NCI-H187 (cell line): ENCODE measurements at regions not wholly inside any gene's neighbourhood (a gene's known extent, or its start where the extent isn't known, plus 50 kb on each side); places are given as distances from the start of the nearest gene placed in this dataset.
"Not testable (repeated sequence)": the region's sequence is repeated elsewhere in the genome, so short reads cannot be mapped to it uniquely, and the experiment has no call there.

Experiments used
- DNase-seq, 2 experiments: peaks; one replicate each; lab custom pipeline; 2025; lab: John Stamatoyannopoulos, UW

DNA sequence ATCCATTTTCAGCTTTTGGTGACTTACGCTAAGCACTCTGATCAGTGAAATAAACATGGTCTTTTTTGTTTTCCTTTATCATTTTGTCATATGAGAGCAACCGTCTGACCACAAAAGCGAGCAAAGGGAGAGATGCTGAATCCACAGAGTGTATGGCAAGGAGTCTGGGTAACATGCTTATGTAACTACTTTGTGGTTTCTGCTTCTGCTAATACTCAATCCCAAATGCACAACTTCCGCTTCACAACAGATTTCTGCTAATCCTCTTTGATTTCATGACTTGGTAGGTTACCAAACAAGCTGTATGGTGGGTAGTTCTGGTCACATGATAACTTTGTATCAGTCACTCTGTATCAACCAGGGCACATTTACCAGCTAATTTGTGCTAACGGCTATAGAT lies 908.4 kb upstream of the CRIM1 start:
- DNase-seq: no peak

GRCh38 chr2:35443087-35443486 lies 912.5 kb upstream of the CRIM1 start:
- DNase-seq: no peak

- DNase-seq: not testable (repeated sequence)
Measured at GRCh38 chr2:35441575-35441974, 914.0 kb upstream of the CRIM1 start.

GRCh38 chr2:35440308-35440707 lies 915.3 kb upstream of the CRIM1 start:
- DNase-seq: not testable (repeated sequence)

DNA sequence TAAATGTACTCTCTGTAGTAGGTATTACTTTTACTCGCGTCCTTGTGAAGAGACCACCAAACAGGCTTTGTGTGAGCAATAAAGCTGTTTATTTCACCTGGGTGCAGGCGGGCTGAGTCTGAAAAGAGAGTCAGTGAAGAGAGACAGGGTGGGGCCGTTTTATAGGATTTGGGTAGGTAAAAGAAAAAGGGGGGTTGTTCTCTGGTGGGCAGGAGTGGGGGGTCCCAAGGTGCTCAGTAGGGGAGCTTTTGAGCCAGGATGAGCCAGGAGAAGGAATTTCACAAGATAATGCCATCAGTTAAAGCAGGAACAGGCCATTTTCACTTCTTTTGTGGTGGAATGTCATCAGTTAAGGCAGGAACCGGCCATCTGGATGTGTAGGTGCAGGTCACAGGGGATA lies 918.7 kb upstream of the CRIM1 start:
- DNase-seq: not testable (repeated sequence)

- DNase-seq: no peak
Measured at GRCh38 chr2:35428548-35428947, 927.0 kb upstream of the CRIM1 start.

GRCh38 chr2:35421485-35421884 lies 934.1 kb upstream of the CRIM1 start:
- no peak for DNase-seq

GRCh38 chr2:35417293-35417692 lies 938.3 kb upstream of the CRIM1 start:
- no peak for DNase-seq

DNA sequence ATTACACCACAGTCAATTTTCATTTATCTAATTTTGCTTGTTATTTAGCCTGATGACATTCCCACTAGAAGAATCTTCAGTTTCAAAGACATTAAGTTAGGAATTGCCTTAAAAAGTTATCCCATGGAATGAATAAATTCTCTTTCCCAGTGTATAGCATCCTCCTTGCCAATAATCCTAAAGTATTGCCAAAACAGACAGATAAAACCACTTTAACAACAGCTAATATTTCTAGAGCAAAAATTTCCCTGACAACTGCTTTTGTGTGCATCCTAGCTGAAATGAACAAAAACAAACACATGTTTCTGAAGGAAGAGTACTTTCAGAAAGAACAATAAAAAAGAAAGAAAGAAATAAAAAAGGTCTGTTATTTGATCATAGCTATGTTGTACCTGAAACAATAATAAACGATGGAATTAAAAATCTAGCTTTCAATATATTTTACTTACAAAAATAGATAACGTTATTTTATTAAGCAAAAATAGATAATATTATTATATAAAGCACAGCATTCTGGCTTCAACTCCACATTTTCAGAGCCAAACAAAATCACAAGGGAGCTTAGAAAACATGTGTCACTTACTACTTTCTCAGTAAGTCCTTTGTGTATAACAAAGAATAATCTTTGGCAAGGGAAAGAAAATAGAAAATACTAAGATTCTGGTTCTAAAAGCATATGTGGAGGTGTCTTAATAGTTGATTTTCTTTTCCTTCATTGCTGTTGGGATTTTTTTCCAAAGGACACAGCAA lies 939.0 kb upstream of the CRIM1 start:
- DNase-seq: no peak

- DNase-seq: no peak
Measured at GRCh38 chr2:35415942-35416341, 939.6 kb upstream of the CRIM1 start.

GRCh38 chr2:35415282-35415681 lies 940.3 kb upstream of the CRIM1 start:
- no peak for DNase-seq

GRCh38 chr2:35410431-35411061 lies 945.0 kb upstream of the CRIM1 start:
- no peak for DNase-seq

DNA sequence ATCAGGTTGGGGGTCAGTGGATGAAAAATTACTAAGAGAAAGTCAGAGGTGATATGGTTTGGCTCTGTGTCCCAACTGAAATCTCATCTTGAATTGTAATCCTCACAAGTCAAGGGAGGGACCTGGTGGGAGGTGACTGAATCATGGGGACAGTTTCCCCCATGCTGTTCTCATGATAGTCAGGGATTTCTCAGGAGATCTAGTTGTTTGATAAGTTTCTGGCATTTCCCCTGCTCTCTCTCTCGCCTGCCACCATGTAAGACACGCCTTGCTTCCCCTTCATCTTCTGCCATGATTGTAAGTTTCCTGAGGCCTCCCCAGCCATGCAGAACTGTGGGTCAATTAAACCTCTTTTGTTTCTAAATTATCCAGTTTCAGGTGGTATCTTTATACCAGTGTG lies 945.8 kb upstream of the CRIM1 start:
- DNase-seq: no peak

DNA sequence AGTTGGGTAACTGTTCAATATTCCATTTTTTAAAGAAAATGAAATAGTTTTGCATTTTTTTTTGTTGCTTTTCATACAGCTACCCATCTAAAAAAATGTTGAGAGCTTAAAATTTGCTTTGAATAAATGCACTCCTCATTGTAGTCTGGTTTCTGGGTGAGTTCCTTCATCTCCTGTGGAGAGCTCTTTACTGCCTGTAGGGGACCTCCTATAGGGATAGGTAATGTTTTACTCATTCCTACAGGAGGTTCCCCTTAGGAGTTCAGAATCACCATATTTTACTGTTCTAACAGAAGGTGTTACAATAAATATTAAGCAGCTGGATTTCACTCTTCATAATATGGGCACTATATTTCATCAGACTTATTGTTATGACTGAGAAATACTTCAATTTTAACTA lies 947.3 kb upstream of the CRIM1 start:
- no peak for DNase-seq

GRCh38 chr2:35391736-35392442 lies 963.7 kb upstream of the CRIM1 start:
- DNase-seq: no peak

DNA sequence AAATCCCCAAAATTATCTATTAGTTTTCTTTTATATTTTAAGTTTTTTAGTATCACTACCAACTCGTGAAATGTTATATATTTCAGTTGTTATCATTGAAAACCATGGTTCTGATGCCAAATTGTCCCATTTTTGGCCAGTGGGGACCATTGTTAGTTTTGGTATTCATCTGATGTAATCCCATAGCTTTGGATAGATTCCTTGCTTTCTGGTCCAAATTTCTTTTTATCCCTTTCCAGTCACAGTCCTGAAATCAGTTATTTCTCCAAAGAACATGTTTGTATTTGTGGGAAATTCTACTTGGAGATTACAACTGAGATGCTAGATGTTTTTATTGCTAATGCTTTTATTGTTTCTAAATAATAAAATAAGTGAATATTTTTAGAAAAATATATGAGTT lies 976.8 kb upstream of the CRIM1 start:
- DNase-seq: no peak

DNA sequence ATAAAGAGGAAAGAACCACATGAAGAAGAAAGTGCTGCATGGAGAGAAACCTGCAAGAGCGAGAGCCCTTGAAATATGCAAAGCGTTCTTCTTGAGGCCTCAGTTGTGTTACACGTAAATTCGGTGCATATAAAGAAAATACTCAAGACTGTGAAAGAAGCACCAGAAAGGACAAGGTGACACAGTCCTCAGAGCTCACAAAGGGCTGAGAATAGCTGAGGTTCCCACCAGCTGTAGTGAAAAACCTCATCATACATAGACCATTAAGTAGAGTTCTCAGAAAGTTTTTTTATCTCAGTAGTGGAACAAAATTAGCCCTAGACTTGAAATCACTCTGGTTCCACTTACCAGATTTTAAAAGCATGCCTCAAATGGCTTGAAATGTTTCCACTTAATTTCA lies 980.7 kb upstream of the CRIM1 start:
- DNase-seq: no peak

- no peak for DNase-seq
Measured at GRCh38 chr2:35365859-35366258, 989.7 kb upstream of the CRIM1 start.

DNA sequence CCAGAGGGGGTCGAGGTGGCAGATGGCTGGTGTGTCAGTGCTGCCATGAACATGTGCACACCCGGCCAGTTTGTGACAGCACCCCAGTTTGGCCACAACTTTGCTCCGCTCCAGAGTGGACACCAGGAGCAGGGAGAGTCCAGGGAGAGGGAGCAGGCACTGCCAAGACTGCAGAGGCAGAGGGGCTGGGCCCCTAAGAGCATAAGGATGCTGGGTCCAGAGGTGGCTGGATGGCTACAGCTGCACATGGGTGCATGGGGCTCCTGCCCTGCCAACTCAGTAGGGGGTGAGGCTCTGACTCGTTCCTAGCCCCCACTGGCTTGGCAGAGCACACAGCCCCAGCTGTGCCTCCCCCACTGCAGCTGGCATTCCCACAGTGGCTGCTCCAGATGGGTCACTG lies 999.2 kb upstream of the CRIM1 start:
- DNase-seq: no peak

DNA sequence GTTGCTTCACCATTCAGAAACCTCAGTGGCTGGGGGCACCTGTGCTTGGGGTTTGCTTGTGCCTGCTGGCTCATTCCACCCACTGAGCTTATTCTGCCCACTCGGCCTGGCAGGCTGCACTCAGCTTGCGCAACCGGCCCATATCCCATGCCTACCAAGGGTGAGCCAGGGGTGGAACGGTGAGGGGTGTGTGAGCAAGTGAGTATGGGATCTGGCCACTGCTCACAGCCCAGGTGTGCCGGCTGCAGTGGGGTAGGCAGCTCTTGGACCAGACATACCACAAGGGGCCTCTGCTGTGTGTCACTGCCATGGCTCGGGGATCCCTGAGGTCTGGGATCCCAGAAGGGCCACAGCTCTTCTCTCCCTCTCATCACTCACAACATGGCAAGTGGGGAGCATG lies 1000.5 kb upstream of the CRIM1 start:
- no peak for DNase-seq

- DNase-seq: no peak
Measured at GRCh38 chr2:35347561-35347960, 1008.0 kb upstream of the CRIM1 start.

- no peak for DNase-seq
Measured at GRCh38 chr2:35343135-35343534, 1012.4 kb upstream of the CRIM1 start.

DNA sequence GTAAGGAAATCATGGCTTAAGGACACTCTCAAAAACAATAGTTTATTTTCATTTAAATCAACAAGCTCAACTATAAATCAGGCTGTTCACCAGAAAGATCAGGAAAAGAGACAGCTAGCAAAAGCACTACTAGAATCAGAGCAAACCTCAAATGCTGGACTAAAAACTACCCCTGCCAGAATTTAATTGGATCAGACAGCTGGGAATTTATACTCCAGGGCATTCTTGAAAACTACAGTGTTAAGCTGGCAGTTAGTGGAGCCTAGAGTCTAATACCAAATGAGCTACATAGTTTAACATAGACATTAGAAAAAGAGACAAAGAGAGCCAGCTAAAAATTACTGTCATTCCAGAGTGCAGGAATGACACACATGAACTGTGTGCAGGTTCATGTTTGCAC lies 1016.4 kb upstream of the CRIM1 start:
- DNase-seq: no peak
